ENCODE measurements at regions not wholly inside any gene's neighbourhood (a gene's known extent, or its start where the extent isn't known, plus 50 kb on each side); places are given as distances from the start of the nearest gene placed in this dataset.

DNA sequence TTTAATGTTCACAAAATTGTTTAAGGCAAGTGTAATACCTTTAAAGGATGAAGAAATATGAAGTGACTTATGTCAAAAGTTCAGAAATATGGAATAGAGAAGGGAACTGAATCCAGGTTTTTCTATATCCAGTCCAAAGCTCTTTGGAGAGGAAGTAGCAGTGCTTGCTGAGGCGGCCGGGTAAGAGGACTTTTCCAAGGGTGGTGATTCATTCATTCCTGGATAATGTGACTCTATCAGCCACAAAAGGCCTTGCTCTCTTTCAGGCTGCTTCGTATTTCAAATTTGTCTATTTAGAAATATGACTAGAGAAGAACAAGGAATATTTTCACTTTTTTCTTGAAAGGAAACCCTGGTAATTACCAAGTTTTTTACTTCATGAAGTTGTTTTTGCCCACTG lies 830.1 kb upstream of the ZEB2 start:
- no peak overlapping the region for H3K4me3 Mint-ChIP-seq
- no peak overlapping the region for H3K27ac Mint-ChIP-seq
- peaks cover 12% of the 10 kb centered on the region for H3K4me1 Mint-ChIP-seq
- H3K36me3 Mint-ChIP-seq, result no peaks in the 10 kb centered on the region
- H3K27me3 Mint-ChIP-seq (ENCODE audit: low read depth), result peaks cover 13% of the 10 kb centered on the region
- DNase-seq (ENCODE audit: low spot score in 2 of 2, unreplicated experiment in 2 of 2), result no peak
- TF ChIP-seq, protein P1, sequence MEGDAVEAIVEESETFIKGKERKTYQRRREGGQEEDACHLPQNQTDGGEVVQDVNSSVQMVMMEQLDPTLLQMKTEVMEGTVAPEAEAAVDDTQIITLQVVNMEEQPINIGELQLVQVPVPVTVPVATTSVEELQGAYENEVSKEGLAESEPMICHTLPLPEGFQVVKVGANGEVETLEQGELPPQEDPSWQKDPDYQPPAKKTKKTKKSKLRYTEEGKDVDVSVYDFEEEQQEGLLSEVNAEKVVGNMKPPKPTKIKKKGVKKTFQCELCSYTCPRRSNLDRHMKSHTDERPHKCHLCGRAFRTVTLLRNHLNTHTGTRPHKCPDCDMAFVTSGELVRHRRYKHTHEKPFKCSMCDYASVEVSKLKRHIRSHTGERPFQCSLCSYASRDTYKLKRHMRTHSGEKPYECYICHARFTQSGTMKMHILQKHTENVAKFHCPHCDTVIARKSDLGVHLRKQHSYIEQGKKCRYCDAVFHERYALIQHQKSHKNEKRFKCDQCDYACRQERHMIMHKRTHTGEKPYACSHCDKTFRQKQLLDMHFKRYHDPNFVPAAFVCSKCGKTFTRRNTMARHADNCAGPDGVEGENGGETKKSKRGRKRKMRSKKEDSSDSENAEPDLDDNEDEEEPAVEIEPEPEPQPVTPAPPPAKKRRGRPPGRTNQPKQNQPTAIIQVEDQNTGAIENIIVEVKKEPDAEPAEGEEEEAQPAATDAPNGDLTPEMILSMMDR (IDR thresholded peaks at IDR 0.05; ENCODE audit: unreplicated experiment), result no peak
- no peaks in the 10 kb centered on the region for H3K9me3 Mint-ChIP-seq

DNA sequence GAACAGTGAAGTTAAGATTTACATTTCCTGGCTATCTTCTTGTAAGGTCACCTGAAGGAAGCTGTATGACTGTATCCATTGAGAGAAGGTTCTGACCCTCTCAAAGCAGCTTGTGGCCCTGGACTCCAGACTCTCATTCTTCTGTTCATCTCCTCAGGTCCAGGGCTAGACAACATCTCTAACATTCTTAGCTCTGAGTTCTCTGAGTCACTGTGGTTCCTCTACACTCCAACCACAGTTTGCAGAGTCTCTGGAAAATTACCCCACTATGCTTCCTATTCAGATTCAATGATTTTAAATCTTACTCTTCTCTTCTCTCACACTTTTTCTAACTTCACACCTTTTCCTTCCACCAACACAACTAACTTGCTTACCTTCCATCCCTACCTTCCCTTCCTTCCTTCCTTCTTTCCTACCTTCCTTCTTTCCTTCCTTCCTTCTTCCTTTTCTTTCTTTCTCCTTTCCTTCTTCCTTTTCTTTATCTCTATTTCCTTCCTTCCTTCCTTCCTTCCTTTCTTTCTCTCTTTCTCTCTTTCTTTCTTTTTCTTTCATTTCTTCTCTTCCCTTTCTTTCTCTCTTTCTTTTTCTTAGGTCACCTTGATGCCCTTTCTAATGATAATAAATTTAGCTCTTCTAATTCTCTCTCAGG lies 824.3 kb upstream of the ZEB2 start:
- Mint-ChIP-seq H3K27me3 (ENCODE audit: low read depth) (no peaks in the 10 kb centered on the region), H3K4me1 (no peaks in the 10 kb centered on the region), H3K27ac (no peak overlapping the region), H3K36me3 (no peaks in the 10 kb centered on the region), H3K9me3 (peaks cover 12% of the 10 kb centered on the region), H3K4me3 (no peak overlapping the region)
- DNase-seq (ENCODE audit: low spot score in 2 of 2, unreplicated experiment in 2 of 2), result no peak
- TF ChIP-seq, protein P1 (IDR thresholded peaks at IDR 0.05; ENCODE audit: unreplicated experiment), result no peak

- Mint-ChIP-seq H3K4me1 (no peaks in the 10 kb centered on the region), H3K9me3 (peaks cover 12% of the 10 kb centered on the region), H3K36me3 (no peaks in the 10 kb centered on the region), H3K27ac (no peak overlapping the region), H3K27me3 (ENCODE audit: low read depth) (no peaks in the 10 kb centered on the region), H3K4me3 (no peak overlapping the region)
- TF ChIP-seq, protein P1 (IDR thresholded peaks at IDR 0.05; ENCODE audit: unreplicated experiment), result no peak
- no peak for DNase-seq (ENCODE audit: low spot score in 2 of 2, unreplicated experiment in 2 of 2)
Measured at GRCh38 chr2:145343287-145343686, 823.4 kb upstream of the ZEB2 start.

- no peak overlapping the region for H3K4me3 Mint-ChIP-seq
- no peak for DNase-seq (ENCODE audit: low spot score in 2 of 2, unreplicated experiment in 2 of 2)
- H3K4me1 Mint-ChIP-seq, result no peaks in the 10 kb centered on the region
- TF ChIP-seq, protein P1 (IDR thresholded peaks at IDR 0.05; ENCODE audit: unreplicated experiment), result no peak
- H3K9me3 Mint-ChIP-seq, result peaks cover 12% of the 10 kb centered on the region
- no peaks in the 10 kb centered on the region for H3K27me3 Mint-ChIP-seq (ENCODE audit: low read depth)
- H3K27ac Mint-ChIP-seq, result no peak overlapping the region
- H3K36me3 Mint-ChIP-seq, result no peaks in the 10 kb centered on the region
Measured at GRCh38 chr2:145341536-145341935, 821.6 kb upstream of the ZEB2 start.

- Mint-ChIP-seq H3K4me3 (no peak overlapping the region), H3K4me1 (no peaks in the 10 kb centered on the region), H3K9me3 (peaks cover 15% of the 10 kb centered on the region), H3K36me3 (no peaks in the 10 kb centered on the region), H3K27ac (no peak overlapping the region), H3K27me3 (ENCODE audit: low read depth) (no peaks in the 10 kb centered on the region)
- TF ChIP-seq, protein P1 (IDR thresholded peaks at IDR 0.05; ENCODE audit: unreplicated experiment), result no peak
- no peak for DNase-seq (ENCODE audit: low spot score in 2 of 2, unreplicated experiment in 2 of 2)
Measured at GRCh38 chr2:145339646-145340045, 819.7 kb upstream of the ZEB2 start.

All from mesothelial cell of epicardium (in vitro differentiated cells).